WERI-Rb-1 (cell line): ENCODE measurements at regions not wholly inside any gene's neighbourhood (a gene's known extent, or its start where the extent isn't known, plus 50 kb on each side); places are given as distances from the start of the nearest gene placed in this dataset.
A peak's percentile ranks its signal among the peaks of the same experiment; 100 is the strongest.

Experiments used
- DNase-seq: peaks from one replicate; pipeline ENCODE4 v3.0.0-alpha.2; 2020
- H3K27ac ChIP-seq: fragments of 250-450 bp; sonication (Bioruptor Pico); 2 replicates; pipeline ENCODE4 v1.5.1; 2020; ENCODE audit warnings: mild to moderate bottlenecking, moderate library complexity
- H3K27me3 ChIP-seq: fragments of 250-450 bp; sonication (Bioruptor Pico); 2 replicates; pipeline ENCODE4 v1.5.1; 2021; ENCODE audit warnings: mild to moderate bottlenecking, low read depth, moderate library complexity; ENCODE audit not compliant: insufficient read depth, severe bottlenecking
- H3K36me3 ChIP-seq: fragments of 250-450 bp; sonication (Bioruptor Pico); 2 replicates; pipeline ENCODE4 v1.5.1; 2020; ENCODE audit warnings: mild to moderate bottlenecking, moderate library complexity
- H3K4me3 ChIP-seq: 2 replicates; pipeline ENCODE4 v1.5.1; 2011; ENCODE audit warnings: low read depth, mild to moderate bottlenecking, control low read depth, low read length
- H3K9me3 ChIP-seq: fragments of 250-450 bp; sonication (Bioruptor Pico); 2 replicates; pipeline ENCODE4 v1.5.1; 2021; ENCODE audit warnings: mild to moderate bottlenecking, moderate library complexity; ENCODE audit not compliant: severe bottlenecking
- TF ChIP-seq, protein P1 (sequence below): IDR thresholded peaks from 2 replicates; pipeline ENCODE4 v1.5.1; 2011; ENCODE audit warnings: low read depth, mild to moderate bottlenecking, control low read depth, inconsistent platforms, low read length

DNA sequence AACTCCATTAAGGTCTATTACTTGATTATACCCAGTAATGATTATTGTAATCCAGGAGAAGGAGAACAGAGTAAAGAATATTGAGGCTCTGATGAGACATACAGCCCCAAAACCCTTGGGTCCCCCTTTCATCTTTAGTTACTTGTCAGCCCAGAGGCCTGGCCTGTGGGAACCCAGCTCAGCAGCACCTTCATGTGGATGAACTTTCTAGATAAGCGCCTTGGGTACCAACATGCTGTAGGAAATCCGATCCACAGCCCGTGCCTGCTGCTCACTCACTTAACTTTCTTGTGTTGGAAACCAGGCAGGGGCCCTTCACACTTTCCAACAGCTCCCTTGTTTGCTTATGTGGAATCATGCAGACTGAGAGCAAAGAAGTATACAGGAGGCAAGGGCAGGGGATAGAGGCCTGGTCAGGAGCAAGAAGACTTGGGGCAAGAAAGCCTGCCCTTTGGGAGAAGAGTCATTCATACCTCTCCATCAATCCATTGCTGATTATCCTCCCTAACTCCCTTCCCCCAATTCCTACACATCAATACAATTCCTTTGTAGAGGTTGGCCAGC is 64.0 kb upstream of the SOX9 start:
- no peak overlapping the region for H3K4me3 ChIP-seq
- H3K9me3 ChIP-seq = no peaks in the 10 kb centered on the region
- no peak overlapping the region for H3K27ac ChIP-seq
- no peaks in the 10 kb centered on the region for H3K36me3 ChIP-seq
- no peak for DNase-seq
- TF ChIP-seq, protein P1, sequence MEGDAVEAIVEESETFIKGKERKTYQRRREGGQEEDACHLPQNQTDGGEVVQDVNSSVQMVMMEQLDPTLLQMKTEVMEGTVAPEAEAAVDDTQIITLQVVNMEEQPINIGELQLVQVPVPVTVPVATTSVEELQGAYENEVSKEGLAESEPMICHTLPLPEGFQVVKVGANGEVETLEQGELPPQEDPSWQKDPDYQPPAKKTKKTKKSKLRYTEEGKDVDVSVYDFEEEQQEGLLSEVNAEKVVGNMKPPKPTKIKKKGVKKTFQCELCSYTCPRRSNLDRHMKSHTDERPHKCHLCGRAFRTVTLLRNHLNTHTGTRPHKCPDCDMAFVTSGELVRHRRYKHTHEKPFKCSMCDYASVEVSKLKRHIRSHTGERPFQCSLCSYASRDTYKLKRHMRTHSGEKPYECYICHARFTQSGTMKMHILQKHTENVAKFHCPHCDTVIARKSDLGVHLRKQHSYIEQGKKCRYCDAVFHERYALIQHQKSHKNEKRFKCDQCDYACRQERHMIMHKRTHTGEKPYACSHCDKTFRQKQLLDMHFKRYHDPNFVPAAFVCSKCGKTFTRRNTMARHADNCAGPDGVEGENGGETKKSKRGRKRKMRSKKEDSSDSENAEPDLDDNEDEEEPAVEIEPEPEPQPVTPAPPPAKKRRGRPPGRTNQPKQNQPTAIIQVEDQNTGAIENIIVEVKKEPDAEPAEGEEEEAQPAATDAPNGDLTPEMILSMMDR = 0 out of 2 replicates have a peak, but pooled peaks have one; percentile 14
- H3K27me3 ChIP-seq = peaks cover 26% of the 10 kb centered on the region

GRCh38 chr17:72060084-72060483 is 60.7 kb upstream of the SOX9 start:
- Histone ChIP-seq H3K27ac (no peak overlapping the region), H3K9me3 (no peaks in the 10 kb centered on the region), H3K4me3 (no peak overlapping the region), H3K36me3 (no peaks in the 10 kb centered on the region), H3K27me3 (peaks cover 34% of the 10 kb centered on the region)
- DNase-seq = no peak
- TF ChIP-seq, protein P1 = no peak

DNA sequence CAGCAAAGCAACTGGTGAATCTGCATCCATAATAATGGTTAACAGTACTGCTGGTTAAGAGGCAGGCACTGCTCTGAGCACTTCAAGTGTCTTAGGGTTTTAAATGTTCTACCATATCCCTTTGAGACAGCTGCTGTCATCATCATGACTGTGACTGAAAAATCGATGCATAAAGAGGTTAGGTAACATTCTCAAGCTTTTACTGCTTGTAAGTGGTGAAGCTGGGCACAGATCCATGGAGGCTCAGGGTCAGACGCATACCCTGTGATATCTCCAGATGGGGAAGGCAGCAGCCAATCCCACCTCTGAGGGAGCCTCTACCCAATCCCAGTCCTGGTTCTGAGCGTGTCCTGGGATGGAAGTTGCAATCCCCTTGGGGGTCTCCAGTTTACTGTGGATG is 57.6 kb upstream of the SOX9 start:
- DNase-seq = no peak
- no peak overlapping the region for H3K27ac ChIP-seq
- no peak overlapping the region for H3K4me3 ChIP-seq
- H3K36me3 ChIP-seq = no peaks in the 10 kb centered on the region
- TF ChIP-seq, protein P1 = no peak
- H3K27me3 ChIP-seq = peaks cover 33% of the 10 kb centered on the region
- H3K9me3 ChIP-seq = no peaks in the 10 kb centered on the region

- H3K9me3 ChIP-seq = no peaks in the 10 kb centered on the region
- H3K36me3 ChIP-seq = no peaks in the 10 kb centered on the region
- TF ChIP-seq, protein P1 = no peak
- no peak overlapping the region for H3K27ac ChIP-seq
- DNase-seq = no peak
- no peak overlapping the region for H3K4me3 ChIP-seq
- H3K27me3 ChIP-seq = peaks cover 28% of the 10 kb centered on the region
These were observed 56.9 kb upstream of the SOX9 start for GRCh38 chr17:72063756-72064450.

DNA sequence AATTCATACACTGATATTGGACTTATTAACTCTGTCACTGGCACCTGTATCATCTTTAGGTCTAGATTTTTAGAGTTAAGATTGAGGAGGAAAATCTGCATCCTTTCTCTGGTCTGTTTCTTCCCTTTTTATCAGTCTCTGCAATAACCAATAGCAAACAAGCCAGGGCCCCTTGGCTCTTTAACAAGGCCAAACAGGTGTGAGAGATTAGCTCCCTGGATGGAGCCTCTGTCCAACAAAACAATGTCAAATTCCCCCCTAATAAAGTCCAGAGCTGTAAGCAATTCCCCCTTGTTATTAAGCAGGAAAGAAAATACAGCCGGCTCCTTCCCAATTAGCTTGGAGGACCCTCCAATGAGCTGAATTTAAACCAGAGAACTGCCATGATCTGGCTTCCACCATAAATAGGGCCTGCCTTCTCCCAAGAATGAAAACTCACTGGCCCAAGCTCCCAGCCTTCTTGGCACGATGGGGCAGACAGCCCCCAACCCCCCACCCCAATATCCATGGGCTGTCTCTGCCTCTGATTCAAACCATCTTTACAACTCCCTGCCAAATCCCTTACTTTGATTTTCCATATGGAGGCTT is 56.1 kb upstream of the SOX9 start:
- DNase-seq = no peak
- Histone ChIP-seq H3K27ac (no peak overlapping the region), H3K9me3 (no peaks in the 10 kb centered on the region), H3K27me3 (peaks cover 23% of the 10 kb centered on the region), H3K36me3 (no peaks in the 10 kb centered on the region), H3K4me3 (no peak overlapping the region)
- TF ChIP-seq, protein P1 = no peak
